ENCODE measurements at regions not wholly inside any gene's neighbourhood (a gene's known extent, or its start where the extent isn't known, plus 50 kb on each side); places are given as distances from the start of the nearest gene placed in this dataset.
"Not testable (repeated sequence)": the region's sequence is repeated elsewhere in the genome, so short reads cannot be mapped to it uniquely, and the experiment has no call there.

DNA sequence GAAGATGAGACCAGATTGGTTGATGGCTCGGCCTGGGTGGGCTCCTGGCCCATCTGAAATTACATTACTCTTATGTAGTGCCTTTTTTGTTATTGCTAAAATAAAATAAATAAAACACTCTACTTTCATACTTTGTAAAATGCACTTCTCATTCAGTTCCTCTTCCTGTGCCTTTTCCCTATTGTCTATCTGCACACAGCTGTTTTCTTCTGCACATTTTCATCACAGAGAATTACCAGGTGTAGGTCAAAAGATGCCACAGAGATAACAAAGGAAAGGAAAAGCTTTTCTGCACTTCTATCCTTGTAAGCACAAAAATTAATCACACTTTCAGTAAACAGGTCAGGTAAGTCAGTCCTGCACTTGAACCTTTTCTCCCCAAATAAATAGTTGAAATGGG, 265.1 kb downstream of the BTG1 start:
- no peak for DNase-seq

DNA sequence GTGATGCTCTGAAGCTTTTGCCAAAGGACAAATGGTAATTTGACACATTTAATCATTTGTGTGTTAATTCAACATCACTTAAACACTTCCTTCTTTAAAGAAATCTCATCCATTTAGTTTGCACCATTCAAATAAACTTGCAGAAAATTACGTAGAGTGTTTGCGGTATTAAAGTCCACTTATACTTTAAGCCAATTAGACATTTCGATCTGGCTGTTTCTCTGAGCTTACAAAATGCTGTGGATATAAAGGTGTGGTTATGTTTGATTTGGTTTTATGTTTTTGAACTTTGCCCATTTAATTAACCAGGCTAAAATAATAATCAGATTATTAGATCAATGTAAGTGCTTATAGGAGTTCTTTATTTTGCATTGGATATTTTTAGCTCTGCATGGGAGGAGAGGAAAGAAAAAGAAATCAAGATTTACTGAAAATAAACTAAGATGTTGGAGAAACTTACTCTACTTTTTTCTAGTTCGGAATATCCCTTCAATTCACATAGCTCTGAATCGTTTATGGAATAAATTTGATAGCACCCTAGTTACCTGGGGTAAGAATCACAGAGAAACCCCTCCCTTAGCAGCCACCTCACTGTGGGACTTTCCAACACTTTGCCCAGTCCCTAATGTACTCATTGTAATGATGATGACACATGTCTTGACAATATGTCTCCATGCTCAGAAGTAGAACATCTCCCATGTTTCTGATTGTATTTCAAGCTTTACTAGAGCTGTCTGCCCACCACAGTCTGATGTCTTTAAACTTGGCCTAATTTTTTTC, 268.0 kb downstream of the BTG1 start:
- DNase-seq = no peak

DNA sequence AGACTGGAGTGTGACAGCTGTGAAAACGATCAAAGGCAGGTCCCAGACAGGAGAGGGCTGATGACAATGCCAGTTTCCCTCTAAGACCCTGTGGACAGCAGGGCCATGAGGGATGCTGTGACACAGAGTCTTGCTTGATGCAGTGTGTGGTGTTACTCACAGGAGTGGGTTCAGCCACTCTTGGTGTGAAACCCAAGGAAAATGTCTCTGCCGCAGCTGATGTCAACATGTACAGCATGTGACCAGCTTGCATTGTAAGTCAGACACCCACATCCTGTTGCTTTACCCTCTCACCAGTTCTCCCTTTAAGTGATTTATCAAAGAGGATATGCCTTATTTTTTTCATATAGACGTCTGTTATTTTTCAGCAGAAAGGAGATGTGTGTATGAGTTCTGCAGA, 268.6 kb downstream of the BTG1 start:
- DNase-seq = no peak

DNA sequence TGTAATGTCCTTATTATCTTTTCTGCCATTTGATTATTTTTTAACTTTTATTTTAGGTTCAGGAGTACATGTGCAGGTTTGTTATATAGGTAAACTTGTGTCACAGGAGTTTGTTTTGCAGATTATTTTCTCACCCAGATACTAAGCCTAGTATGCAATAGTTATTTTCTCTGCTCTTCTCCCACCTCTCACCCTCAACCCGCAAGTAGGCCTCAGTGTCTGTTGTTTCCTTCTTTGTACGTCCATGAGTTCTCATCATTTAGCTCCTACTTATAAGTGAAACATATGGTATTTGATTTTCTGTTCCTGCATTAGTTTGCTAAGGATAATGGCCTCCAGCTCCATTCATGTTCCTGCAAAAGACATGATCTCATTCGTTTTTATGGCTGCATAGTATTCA, 270.0 kb downstream of the BTG1 start:
- not testable (repeated sequence) for DNase-seq

DNA sequence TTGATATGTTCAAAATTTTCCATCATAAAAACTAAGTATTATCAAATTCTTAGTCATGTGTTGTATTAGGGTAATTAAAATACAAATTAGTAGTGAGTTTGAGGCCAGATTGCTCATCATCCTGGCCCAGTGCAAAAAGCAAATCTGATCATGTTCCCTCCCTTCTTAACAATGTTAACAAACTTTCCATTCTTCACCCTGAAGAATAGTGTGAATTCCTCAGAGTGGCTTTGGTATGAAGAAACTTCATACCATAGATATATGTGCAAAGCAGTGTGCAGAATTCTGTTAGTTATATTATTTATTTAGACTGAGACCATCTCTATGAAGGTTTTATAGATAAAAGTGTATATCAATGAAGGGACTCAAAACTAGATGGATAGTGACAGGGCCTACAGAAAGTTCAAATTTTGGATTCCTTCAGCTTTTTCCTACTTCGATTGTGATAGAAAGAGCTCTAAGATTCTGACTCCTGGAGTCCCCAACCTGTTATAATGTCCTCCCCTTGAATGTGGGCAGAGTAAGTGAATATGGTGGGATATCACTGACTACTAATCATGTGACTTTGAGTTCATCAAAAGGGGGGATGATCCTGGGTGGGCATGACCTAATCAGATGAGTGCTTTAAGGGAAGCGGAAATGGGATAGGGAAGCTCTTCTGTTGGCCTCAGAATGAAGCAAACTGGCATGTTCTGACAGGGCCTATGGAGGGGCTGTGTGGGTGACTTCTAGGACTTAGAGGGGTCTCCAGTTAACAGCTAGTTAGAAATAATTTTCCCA, 271.4 kb downstream of the BTG1 start:
- DNase-seq = no peak

DNA sequence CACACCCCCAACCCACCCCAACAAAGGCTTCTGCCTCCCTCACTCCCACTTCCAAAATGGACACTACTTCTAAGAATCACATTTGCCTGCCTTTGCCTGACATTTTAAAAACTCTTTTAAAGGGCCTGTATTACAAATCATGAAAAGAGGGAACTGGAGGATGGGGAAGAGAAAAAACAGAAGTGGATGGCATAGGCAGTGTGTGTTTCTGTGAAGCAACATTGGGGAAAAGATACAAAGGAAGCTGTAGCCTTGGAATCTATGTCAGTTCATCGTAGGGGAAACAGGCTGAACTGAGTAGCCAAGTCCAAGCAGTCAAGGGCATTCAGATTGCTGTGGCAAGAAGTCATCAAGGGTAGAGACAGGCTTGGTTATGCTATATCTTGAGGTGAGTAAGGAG, 273.9 kb downstream of the BTG1 start:
- no peak for DNase-seq

DNA sequence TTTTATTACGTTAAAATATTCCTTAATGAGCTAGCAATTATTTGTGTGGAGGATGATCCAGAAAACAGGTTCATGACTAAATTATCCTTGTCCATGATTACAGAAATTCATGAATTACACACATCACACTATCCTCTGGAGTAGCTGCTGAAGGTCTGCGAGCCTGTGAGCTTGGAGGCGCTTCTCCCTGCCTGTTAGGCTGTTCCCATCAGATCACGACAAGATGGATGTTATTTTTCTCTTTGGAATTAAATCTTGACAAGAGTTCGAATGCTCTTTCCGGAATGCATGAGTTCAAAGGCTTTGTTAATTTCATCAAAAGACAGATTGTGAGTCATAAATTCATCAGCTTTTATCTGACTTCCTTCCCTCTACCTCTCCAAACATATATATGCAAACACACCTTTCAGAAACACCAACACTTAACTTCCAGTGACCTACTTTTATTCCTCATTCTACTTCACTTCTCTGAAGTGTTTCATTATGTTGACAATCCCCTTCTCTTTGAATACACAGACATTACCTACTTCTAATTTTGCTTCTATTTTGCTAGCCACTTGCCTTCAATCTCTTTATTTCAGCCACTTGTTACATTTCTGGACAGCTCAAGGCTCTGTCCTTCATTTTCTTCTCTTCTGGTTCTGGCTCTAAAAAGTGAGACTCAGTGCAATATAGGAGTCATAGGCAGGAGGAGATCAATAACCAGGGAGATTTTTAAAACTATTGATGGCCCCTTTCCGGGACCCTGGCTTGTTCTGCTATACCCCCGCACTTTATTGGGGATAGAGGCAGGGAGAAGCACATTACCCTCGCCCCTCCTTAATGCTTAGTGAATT, 274.6 kb downstream of the BTG1 start:
- DNase-seq = no peak

DNA sequence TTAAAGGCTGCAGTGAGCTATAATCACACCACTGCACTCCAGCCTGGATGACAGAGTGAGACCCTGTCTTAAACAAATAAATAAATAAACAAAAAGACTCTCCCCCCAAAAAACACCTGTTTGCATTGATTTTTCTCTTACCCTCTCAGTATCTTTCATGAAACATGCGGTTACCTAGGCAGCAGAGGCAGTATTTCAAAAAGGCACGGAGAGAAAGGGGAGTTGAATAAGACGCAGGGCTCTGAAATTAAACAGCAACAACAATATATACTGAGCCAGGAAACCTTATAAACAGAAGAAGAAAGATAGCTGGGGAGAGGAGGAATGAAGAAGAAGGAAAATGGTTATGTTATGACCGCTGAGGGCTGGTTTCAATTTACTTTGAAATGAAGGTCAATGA, 277.6 kb downstream of the BTG1 start:
- DNase-seq = no peak

DNA sequence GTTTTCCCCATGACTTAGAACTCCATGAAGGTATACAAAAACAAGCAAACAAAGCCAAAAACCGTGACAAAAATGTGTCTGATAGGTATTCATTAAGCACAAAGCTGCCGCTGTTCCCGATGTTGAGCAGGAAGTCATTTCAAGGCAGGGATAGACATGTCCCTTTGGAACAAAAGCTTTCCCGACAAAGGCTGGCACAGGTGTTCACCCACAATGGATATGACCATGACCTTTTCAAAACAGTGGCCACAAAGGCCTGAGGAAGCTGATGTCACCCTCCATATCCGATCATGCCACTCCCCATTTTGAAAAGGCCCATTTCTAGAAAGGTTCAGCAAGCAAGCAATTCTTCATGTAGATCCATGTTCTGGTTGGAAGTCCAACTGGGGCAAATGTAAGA, 279.1 kb downstream of the BTG1 start:
- no peak for DNase-seq

DNA sequence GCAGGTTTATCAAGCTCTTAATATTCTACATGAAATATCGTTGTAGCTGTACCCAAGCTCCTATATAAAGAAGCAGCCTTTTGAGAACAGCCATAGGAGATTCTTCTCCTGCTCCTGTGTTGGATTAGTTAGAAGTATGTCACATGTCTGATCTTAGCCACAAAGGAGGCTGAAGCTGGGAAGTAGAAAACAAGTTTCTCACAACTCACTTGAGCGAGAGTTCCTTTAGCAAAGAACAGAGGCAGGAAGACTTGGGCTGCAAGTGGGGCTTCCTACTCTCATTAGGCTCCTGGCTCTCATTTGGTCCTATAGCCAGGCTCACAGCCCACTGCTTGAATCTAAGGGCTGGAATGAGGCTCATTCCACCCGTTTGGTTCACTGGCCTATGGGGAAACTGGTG, 281.9 kb downstream of the BTG1 start:
- DNase-seq = no peak

DNA sequence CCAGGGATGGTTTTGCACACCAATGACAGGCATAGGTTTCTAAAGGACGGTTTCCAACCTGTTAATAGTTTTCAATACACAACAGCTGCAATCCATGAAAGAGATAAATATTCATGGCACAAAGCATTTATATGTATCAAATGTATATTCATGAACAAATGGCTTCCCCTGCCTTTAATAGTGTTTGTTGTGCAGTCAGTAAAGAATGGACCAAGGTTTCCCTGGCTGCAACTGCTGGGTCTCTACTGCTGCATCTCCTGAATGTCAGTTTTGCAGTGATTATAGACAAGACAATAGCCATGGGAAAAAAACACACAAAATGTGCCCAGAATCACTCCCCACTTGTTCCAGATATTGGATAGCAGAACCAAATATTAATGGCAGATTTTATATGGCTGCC, 284.1 kb downstream of the BTG1 start:
- no peak for DNase-seq

DNA sequence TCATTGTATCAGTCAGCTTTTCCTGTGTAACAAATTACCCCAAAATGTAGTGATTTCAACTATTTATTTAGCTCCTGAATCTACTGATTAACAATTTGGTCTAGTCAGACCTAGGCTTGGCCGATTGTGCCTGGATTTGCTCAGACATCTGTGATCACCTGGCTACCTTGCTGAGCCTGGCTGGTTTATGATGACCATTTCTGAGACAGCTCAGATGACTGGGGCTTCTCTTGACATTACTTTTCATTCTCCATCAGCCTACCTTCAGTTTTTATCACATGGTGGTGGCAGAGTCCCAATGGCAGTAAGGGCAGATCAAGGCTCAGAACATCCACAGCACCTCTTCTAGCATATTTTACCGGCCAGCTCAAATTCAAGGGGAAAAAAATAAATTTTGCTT, 286.3 kb downstream of the BTG1 start:
- no peak for DNase-seq

DNA sequence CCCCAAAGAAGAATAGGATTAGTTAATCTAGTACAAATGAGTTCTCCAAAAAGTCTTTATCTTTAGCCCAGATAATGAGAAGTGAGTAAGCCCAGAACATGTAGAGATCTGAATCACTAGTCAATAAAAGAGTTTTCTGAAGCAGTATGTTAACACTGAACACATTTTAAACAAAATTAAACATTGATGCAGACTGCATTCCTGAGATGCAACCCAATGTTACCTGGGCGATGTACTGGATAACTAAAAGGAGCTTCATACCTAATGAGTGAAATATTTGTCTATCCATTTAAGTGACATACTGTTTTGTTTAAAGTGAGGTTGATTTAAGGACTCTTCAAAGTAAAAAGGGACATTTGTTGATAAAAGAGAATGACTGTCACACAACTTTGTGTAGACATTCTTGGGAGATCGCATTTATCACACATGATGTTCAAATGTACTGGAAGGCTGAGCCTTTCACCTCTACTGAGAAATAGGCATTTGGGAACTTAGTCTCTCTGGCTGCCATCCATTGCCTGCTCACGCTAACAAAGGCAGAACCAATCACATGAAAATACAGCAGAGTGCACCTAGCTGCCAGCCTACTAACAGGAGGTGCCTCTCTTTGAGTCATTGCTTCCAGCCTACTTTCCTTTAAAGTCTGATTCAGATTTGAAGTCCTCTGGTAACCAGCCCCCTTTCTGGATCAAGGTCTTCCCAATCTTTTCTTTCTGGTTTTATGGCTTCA, 287.7 kb downstream of the BTG1 start:
- DNase-seq = no peak

DNA sequence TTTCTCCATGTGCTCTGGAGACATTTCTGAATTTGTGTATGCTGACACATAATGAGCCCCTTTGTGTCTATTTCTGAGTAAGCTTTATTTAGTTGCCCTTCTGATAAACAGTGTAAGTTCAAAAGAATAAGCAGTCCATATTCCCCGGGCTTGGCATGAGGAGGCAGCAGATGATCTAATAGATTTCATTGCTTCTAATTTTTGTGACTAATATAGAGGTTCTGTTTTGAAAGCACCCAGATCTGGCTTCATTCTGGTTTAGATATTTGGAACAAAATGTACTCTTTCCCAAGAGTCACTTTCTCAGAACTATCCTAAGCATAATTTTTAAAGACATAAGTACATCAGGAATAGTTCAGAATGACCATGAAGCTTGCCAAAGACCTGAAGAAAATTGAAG, 290.9 kb downstream of the BTG1 start:
- no peak for DNase-seq

DNA sequence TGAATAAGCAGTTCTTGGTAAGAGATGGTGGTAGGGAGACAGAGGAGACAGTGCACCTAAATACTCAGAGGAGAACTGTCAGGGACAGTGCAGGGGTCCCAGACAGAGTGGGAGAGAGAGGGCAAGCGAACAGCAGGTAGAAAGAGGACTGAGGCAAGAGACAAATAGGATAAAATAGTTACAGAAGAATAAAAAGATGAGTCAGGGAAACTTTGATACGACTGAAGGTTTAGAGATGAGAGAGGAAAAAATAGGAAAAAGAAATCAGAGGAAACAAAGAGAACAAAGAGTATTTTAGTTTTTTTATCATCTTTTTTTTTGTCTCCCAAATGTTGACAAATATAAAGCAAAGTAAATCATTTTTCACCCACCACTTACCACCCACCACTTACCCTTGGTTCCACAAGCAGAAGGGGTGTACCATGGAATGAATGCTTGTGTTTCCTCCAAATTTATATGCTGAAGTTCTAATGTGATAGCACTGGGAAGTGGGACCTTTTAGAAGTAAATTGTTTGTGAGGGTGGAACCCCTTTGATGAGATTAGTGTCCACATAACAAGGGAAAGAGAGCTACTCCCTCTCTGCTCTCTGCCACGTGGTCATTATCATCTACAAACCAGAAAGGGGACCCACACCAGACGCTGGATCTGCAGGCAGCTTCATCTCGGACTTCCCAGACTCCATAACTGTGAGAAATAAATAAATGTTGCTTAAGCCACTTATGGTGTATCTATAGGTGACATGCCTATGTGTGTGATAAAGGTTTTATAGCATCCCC, 292.1 kb downstream of the BTG1 start:
- DNase-seq = no peak

DNA sequence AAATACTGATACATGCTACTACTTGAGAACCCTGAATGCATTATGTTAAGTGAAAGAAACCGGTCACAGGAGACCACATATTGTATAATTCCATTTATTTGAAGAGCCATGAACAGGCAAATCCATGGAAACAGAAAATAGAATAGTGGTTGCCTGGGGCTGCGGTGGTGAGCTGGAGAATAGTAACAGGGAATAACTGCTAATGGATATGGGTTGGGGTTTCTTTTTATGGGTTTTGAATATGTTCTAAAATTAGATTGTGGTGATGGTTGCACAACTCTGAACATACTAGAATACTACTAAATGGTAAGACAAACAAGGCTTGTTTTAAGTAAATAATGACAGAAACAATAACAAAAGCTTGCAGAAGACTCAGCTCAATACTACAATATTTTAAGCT, 293.0 kb downstream of the BTG1 start:
- no peak for DNase-seq

DNA sequence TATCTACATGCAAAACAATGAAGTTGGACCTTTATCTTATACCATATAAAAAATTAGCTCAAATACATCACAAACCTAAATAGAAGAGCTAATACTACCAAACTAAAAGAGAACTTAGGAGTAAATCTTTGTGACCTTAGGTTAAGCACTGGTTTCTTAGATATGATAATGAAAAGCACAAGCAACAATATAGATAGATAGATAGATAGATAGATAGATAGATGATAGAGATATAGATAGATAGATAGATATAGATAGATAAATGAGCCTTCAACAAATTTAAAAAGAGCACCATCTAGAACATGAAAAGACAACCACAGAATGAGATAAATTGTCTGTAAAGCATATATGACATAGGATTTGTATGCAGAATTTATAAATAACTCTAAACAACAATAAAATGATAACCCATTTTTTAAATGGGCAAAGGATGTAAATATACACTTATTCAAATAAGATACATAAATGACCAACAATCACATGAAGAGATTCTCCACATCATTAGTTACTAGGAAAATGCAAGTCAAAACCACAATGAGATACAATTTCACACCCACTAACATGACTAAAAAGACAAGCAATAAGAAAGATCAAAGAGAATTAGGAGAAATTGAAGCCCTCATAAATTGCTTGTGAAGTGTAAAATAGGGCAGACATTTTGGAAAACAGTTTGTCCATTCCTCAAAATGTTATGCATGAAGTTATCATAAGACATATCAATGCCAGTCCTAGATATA, 293.7 kb downstream of the BTG1 start:
- peak; percentile 24 for DNase-seq

DNA sequence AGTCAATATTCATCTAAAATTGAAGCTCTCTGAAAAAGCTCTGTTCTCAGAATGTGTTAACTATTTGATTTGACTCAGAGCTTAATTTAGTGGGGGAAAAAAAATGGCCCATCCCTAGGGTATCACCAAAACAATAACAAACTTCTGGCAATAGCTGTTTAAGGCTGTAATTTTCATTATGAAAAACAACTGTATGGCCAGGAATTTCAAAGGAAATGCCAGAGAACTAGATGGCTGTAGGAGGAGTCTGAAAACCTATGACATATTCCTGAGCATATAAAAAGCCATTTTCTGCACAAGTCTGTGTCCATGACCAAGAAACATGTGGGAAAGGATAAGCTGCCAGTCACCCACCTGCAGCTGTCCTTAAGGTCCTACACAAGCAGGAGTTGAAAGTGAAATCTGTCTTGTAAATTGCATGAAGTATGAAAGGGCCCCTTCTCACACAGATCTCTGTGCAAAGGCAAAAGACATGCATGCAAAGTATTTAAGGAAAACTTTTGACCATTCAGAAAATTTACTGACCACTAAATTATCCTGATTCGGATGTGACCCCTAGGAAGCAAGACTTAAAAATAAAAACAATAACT, 299.1 kb downstream of the BTG1 start:
- no peak for DNase-seq

DNA sequence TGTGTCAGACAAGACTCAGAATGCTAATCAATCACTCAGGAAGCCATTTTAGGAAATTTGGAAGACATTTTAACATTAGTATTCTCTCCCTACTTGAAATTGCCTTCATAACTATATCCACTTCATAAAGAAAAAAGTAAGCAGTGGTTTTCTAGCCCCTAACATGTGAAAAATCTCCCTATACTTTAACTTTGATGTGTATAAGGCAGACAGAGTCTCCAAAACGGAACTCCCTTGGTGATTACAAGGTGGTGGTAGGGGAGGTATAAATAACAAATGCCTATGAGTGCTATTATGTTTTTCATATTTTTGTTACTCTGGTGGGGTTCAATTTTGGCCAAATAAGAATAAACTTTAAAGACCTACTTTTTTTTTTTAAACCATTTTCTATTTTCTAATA, 300.3 kb downstream of the BTG1 start:
- DNase-seq = no peak

DNA sequence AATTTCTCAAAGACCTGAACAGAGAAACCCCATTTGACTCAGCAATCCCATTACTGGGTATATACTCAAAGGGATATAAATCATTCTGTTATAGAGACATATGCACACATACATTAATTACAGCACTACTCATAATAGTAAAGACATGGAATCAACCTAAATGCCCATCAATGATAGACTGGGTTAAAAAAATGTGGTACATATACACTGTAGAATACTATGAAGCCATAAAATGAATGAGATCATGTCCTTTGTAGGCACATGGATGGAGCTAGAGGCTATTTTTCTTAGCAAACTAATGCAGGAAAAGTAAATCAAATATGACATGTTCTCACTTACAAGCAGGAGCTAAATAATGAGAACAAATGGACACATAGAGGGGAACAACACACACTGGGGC, 303.8 kb downstream of the BTG1 start:
- no peak for DNase-seq

DNA sequence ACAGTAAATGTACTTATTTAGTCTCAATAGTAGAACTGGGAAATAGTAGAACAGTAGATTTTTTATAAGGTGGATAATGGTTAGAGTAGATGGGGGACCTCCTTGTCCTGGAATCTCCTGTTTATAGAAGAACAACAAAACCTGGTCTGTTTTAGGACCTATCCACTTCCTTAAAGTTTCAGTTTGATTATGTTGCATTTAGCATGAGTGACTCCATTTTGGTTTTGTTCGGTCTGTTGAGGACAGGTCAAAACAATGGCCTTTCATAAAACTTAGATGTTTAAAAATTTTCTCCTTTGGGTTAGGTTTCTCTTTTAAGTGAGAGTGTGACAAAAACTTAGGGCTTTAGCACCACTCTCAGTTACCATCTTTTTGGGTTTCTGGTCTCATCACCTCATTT, 308.9 kb downstream of the BTG1 start:
- no peak for DNase-seq
